ENCODE measurements at regions not wholly inside any gene's neighbourhood (a gene's known extent, or its start where the extent isn't known, plus 50 kb on each side); places are given as distances from the start of the nearest gene placed in this dataset. TPM values are rescaled to one million over a fixed set of nuclear protein-coding genes. Genes with fewer than 3 reads are reported as not detected.

- DNase-seq (ENCODE audit: low spot score): no peak
These were observed 50.0 kb upstream of the SYNPR start for GRCh38 chr3:63228087-63228486.

Small RNA genes lying in the stretch of these regions (small RNA-seq; reads per million reads assigned to genes)
- not detected for gene UBL5P3

All from HT-29 (cell line).